Stimulated activated CD8-positive, alpha-beta memory T cell treated with anti-CD3 and anti-CD28 coated beads, Interleukin-4, amount 100 ng/mL, for 24 hours (primary cell): ENCODE measurements at regions not wholly inside any gene's neighbourhood (a gene's known extent, or its start where the extent isn't known, plus 50 kb on each side); places are given as distances from the start of the nearest gene placed in this dataset.
"Not testable (repeated sequence)": the region's sequence is repeated elsewhere in the genome, so short reads cannot be mapped to it uniquely, and the experiment has no call there.

ENCODE experiments used
- DNase-seq: peaks from one replicate; pipeline ENCODE4 v3.0.0-alpha.2; 2020; ENCODE audit warnings: low read depth

GRCh38 chr13:50485979-50486935 is 357.2 kb downstream of the DLEU7 start:
- no peak for DNase-seq

- DNase-seq = no peak
Measured at GRCh38 chr13:50493683-50494082, 349.8 kb downstream of the DLEU7 start.

GRCh38 chr13:50494138-50494537 is 349.4 kb downstream of the DLEU7 start:
- no peak for DNase-seq

- not testable (repeated sequence) for DNase-seq
Measured at GRCh38 chr13:50503212-50503611, 340.3 kb downstream of the DLEU7 start.

GRCh38 chr13:50509167-50509566 is 334.3 kb downstream of the DLEU7 start:
- DNase-seq = no peak

GRCh38 chr13:50509771-50510441 is 333.6 kb downstream of the DLEU7 start:
- no peak for DNase-seq

GRCh38 chr13:50510885-50511545 is 332.5 kb downstream of the DLEU7 start:
- DNase-seq = not testable (repeated sequence)

- DNase-seq = no peak
Measured at GRCh38 chr13:50511877-50512341, 331.6 kb downstream of the DLEU7 start.

- DNase-seq = peak; percentile 18
Measured at GRCh38 chr13:50512474-50513299, 330.8 kb downstream of the DLEU7 start.

GRCh38 chr13:50513300-50513877 is 330.1 kb downstream of the DLEU7 start:
- no peak for DNase-seq

- no peak for DNase-seq
Measured at GRCh38 chr13:50514249-50514648, 329.2 kb downstream of the DLEU7 start.

- DNase-seq = no peak
Measured at GRCh38 chr13:50518131-50518530, 325.4 kb downstream of the DLEU7 start.

GRCh38 chr13:50518781-50519201 is 324.7 kb downstream of the DLEU7 start:
- no peak for DNase-seq

- DNase-seq = no peak
Measured at GRCh38 chr13:50519866-50520265, 323.6 kb downstream of the DLEU7 start.

GRCh38 chr13:50521006-50521830 is 322.3 kb downstream of the DLEU7 start:
- no peak for DNase-seq

GRCh38 chr13:50521831-50522149 is 321.7 kb downstream of the DLEU7 start:
- no peak for DNase-seq

- DNase-seq = no peak
Measured at GRCh38 chr13:50522506-50522905, 321.0 kb downstream of the DLEU7 start.

- no peak for DNase-seq
Measured at GRCh38 chr13:50523307-50523706, 320.2 kb downstream of the DLEU7 start.

- no peak for DNase-seq
Measured at GRCh38 chr13:50524560-50524959, 318.9 kb downstream of the DLEU7 start.

GRCh38 chr13:50526661-50527071 is 316.8 kb downstream of the DLEU7 start:
- DNase-seq = no peak
